IPS-NIHi7 (cell line): ENCODE measurements at regions not wholly inside any gene's neighbourhood (a gene's known extent, or its start where the extent isn't known, plus 50 kb on each side); places are given as distances from the start of the nearest gene placed in this dataset.

Source experiments
- DNase-seq: peaks from one replicate; pipeline ENCODE4 v3.0.0; 2012; ENCODE audit warnings: mixed read lengths; ENCODE audit errors: extremely low spot score

GRCh38 chr2:126827371-126827770 is 71.3 kb upstream of the TEX51 start:
- DNase-seq, result peak; percentile 45

GRCh38 chr2:126828051-126828450 is 70.6 kb upstream of the TEX51 start:
- DNase-seq, result no peak

GRCh38 chr2:126828491-126828890 is 70.2 kb upstream of the TEX51 start:
- DNase-seq, result no peak

GRCh38 chr2:126831234-126832005 is 67.3 kb upstream of the TEX51 start:
- peak; percentile 24 for DNase-seq

- DNase-seq, result no peak
These were observed 66.7 kb upstream of the TEX51 start for GRCh38 chr2:126832014-126832413.

GRCh38 chr2:126832757-126833156 is 65.9 kb upstream of the TEX51 start:
- DNase-seq, result no peak

GRCh38 chr2:126834006-126834659 is 64.6 kb upstream of the TEX51 start:
- DNase-seq, result no peak

- no peak for DNase-seq
These were observed 63.4 kb upstream of the TEX51 start for GRCh38 chr2:126835261-126835660.

- no peak for DNase-seq
These were observed 62.9 kb upstream of the TEX51 start for GRCh38 chr2:126835831-126836230.

GRCh38 chr2:126836761-126837679 is 61.7 kb upstream of the TEX51 start:
- peak; percentile 10 for DNase-seq

- DNase-seq, result peak; percentile 29
These were observed 60.5 kb upstream of the TEX51 start for GRCh38 chr2:126837966-126838715.

- no peak for DNase-seq
These were observed 60.0 kb upstream of the TEX51 start for GRCh38 chr2:126838716-126838985.

GRCh38 chr2:126839796-126840195 is 58.9 kb upstream of the TEX51 start:
- no peak for DNase-seq

GRCh38 chr2:126843081-126843480 is 55.6 kb upstream of the TEX51 start:
- no peak for DNase-seq

- DNase-seq, result no peak
These were observed 52.4 kb upstream of the TEX51 start for GRCh38 chr2:126846241-126846640.
